SK-N-SH treated with all-trans-retinoic acid at 6 μM for 48 hours (cell line): ENCODE measurements at regions not wholly inside any gene's neighbourhood (a gene's known extent, or its start where the extent isn't known, plus 50 kb on each side); places are given as distances from the start of the nearest gene placed in this dataset.

Source experiments
- BACH2 ChIP-seq: fragments of 250-450 bp; sonication (Bioruptor Pico); IDR thresholded peaks from 2 replicates; pipeline ENCODE4 v1.9.0; 2021; ENCODE audit warnings: mild to moderate bottlenecking, borderline replicate concordance
- CSDC2 ChIP-seq: fragments of 250-450 bp; sonication (Bioruptor Pico); IDR thresholded peaks from 2 replicates; pipeline ENCODE4 v1.5.0; 2020; ENCODE audit warnings: mild to moderate bottlenecking, moderate library complexity
- ESRRG ChIP-seq: fragments of 250-450 bp; sonication (Bioruptor Pico); IDR thresholded peaks from 2 replicates; pipeline ENCODE4 v1.6.1; 2021; ENCODE audit warnings: mild to moderate bottlenecking
- GLIS3 ChIP-seq: fragments of 250-450 bp; sonication (Bioruptor Pico); IDR thresholded peaks from 2 replicates; pipeline ENCODE4 v1.5.0; 2020; ENCODE audit warnings: mild to moderate bottlenecking, moderate library complexity
- ISL1 ChIP-seq: fragments of 250-450 bp; sonication (Bioruptor Pico); IDR thresholded peaks from 2 replicates; pipeline ENCODE4 v2.1.2; 2022; ENCODE audit warnings: mild to moderate bottlenecking, moderate library complexity
- PPARA ChIP-seq: fragments of 250-450 bp; sonication (Bioruptor Pico); IDR thresholded peaks from 2 replicates; pipeline ENCODE4 v1.5.0; 2020; ENCODE audit warnings: mild to moderate bottlenecking, borderline replicate concordance
- RARB ChIP-seq: fragments of 250-450 bp; sonication (Bioruptor Pico); IDR thresholded peaks from 2 replicates; pipeline ENCODE4 v1.8.0; 2021; ENCODE audit warnings: mild to moderate bottlenecking, moderate library complexity
- TCF4 ChIP-seq: fragments of 250-450 bp; sonication (Bioruptor Pico); IDR thresholded peaks from 2 replicates; pipeline ENCODE4 v1.8.0; 2021; ENCODE audit warnings: mild to moderate bottlenecking, moderate library complexity, borderline replicate concordance
- TSHZ2 ChIP-seq: fragments of 250-450 bp; sonication (Bioruptor Pico); IDR thresholded peaks from 2 replicates; pipeline ENCODE4 v1.5.0; 2020; ENCODE audit warnings: mild to moderate bottlenecking, moderate library complexity
- ZFP30 ChIP-seq: fragments of 450-650 bp; formaldehyde crosslinking; IDR thresholded peaks from 2 replicates; pipeline ENCODE4 v1.5.0; 2022; ENCODE audit warnings: mild to moderate bottlenecking, moderate library complexity
- ZNF565 ChIP-seq: fragments of 450-650 bp; formaldehyde crosslinking; conservative IDR thresholded peaks from 2 replicates; pipeline ENCODE4 v1.5.0; 2020; ENCODE audit warnings: low read depth, mild to moderate bottlenecking, moderate library complexity
- TF ChIP-seq, protein P1 (sequence below): fragments of 250-450 bp; sonication (Bioruptor Pico); IDR thresholded peaks from 2 replicates; pipeline ENCODE4 v1.8.0; 2020; ENCODE audit warnings: mild to moderate bottlenecking, moderate library complexity, borderline replicate concordance
- TF ChIP-seq, protein P2 (sequence below): fragments of 250-450 bp; sonication (Bioruptor Pico); IDR thresholded peaks from 2 replicates; pipeline ENCODE4 v1.5.1; 2021; ENCODE audit warnings: mild to moderate bottlenecking, moderate library complexity
- TF ChIP-seq, protein P3 (sequence below): fragments of 250-450 bp; sonication (Bioruptor Pico); IDR thresholded peaks from 2 replicates; pipeline ENCODE4 v1.8.0; 2021; ENCODE audit warnings: low read depth, mild to moderate bottlenecking, moderate library complexity, borderline replicate concordance

GRCh38 chr5:82399111-82399510 is 121.0 kb upstream of the RPS23 start:
- no peak for TF ChIP-seq GLIS3 (CRISPR knock-in tag)
- no peak for TF ChIP-seq PPARA
- TF ChIP-seq, protein P1, sequence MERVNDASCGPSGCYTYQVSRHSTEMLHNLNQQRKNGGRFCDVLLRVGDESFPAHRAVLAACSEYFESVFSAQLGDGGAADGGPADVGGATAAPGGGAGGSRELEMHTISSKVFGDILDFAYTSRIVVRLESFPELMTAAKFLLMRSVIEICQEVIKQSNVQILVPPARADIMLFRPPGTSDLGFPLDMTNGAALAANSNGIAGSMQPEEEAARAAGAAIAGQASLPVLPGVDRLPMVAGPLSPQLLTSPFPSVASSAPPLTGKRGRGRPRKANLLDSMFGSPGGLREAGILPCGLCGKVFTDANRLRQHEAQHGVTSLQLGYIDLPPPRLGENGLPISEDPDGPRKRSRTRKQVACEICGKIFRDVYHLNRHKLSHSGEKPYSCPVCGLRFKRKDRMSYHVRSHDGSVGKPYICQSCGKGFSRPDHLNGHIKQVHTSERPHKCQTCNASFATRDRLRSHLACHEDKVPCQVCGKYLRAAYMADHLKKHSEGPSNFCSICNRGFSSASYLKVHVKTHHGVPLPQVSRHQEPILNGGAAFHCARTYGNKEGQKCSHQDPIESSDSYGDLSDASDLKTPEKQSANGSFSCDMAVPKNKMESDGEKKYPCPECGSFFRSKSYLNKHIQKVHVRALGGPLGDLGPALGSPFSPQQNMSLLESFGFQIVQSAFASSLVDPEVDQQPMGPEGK (CRISPR knock-in tag), result no peak
- no peak for TF ChIP-seq TCF4
- no peak for TF ChIP-seq RARB (CRISPR knock-in tag)
- TF ChIP-seq ZFP30 (CRISPR knock-in tag), result no peak
- no peak for TF ChIP-seq ESRRG
- TF ChIP-seq, protein P2, sequence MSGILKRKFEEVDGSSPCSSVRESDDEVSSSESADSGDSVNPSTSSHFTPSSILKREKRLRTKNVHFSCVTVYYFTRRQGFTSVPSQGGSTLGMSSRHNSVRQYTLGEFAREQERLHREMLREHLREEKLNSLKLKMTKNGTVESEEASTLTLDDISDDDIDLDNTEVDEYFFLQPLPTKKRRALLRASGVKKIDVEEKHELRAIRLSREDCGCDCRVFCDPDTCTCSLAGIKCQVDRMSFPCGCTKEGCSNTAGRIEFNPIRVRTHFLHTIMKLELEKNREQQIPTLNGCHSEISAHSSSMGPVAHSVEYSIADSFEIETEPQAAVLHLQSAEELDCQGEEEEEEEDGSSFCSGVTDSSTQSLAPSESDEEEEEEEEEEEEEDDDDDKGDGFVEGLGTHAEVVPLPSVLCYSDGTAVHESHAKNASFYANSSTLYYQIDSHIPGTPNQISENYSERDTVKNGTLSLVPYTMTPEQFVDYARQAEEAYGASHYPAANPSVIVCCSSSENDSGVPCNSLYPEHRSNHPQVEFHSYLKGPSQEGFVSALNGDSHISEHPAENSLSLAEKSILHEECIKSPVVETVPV, result no peak
- no peak for TF ChIP-seq ISL1 (CRISPR knock-in tag)
- TF ChIP-seq CSDC2 (CRISPR knock-in tag), result no peak
- no peak for TF ChIP-seq ZNF565 (CRISPR knock-in tag)
- TF ChIP-seq TSHZ2 (CRISPR knock-in tag), result no peak
- TF ChIP-seq, protein P3, sequence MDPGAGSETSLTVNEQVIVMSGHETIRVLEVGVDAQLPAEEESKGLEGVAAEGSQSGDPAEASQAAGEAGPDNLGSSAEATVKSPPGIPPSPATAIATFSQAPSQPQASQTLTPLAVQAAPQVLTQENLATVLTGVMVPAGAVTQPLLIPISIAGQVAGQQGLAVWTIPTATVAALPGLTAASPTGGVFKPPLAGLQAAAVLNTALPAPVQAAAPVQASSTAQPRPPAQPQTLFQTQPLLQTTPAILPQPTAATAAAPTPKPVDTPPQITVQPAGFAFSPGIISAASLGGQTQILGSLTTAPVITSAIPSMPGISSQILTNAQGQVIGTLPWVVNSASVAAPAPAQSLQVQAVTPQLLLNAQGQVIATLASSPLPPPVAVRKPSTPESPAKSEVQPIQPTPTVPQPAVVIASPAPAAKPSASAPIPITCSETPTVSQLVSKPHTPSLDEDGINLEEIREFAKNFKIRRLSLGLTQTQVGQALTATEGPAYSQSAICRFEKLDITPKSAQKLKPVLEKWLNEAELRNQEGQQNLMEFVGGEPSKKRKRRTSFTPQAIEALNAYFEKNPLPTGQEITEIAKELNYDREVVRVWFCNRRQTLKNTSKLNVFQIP (CRISPR knock-in tag), result no peak
- no peak for TF ChIP-seq BACH2 (CRISPR knock-in tag)
